ENCODE measurements at regions not wholly inside any gene's neighbourhood (a gene's known extent, or its start where the extent isn't known, plus 50 kb on each side); places are given as distances from the start of the nearest gene placed in this dataset.

- no peak for DNase-seq (ENCODE audit: unreplicated experiment)
- Mint-ChIP-seq H3K4me3 (ENCODE audit: unreplicated experiment) (no peak overlapping the region), H3K9me3 (ENCODE audit: unreplicated experiment) (no peaks in the 10 kb centered on the region), H3K4me1 (ENCODE audit: insufficient read depth, unreplicated experiment) (no peaks in the 10 kb centered on the region), H3K27me3 (ENCODE audit: insufficient read depth, unreplicated experiment) (peaks cover 59% of the 10 kb centered on the region), H3K27ac (ENCODE audit: low read depth, unreplicated experiment) (no peak overlapping the region), H3K36me3 (ENCODE audit: insufficient read depth, unreplicated experiment) (no peaks in the 10 kb centered on the region)
- POLR2A ChIA-PET, result no interaction called here
- no TSS peak for BruUV-seq (replicated peaks)
- CTCF ChIA-PET, result no interaction called here
- no peak for TF ChIP-seq CTCF (IDR thresholded peaks at IDR 0.05; ENCODE audit: unreplicated experiment)
- intact Hi-C loops (cut with micrococcal nuclease), result no loop called here
Measured at GRCh38 chr2:210915912-210916311, 359.5 kb downstream of the CPS1 start.

- no peak for TF ChIP-seq CTCF (IDR thresholded peaks at IDR 0.05; ENCODE audit: unreplicated experiment)
- Mint-ChIP-seq H3K4me3 (ENCODE audit: unreplicated experiment) (no peak overlapping the region), H3K4me1 (ENCODE audit: insufficient read depth, unreplicated experiment) (no peaks in the 10 kb centered on the region), H3K27ac (ENCODE audit: low read depth, unreplicated experiment) (no peak overlapping the region), H3K27me3 (ENCODE audit: insufficient read depth, unreplicated experiment) (peaks cover 62% of the 10 kb centered on the region), H3K9me3 (ENCODE audit: unreplicated experiment) (peaks cover 8% of the 10 kb centered on the region), H3K36me3 (ENCODE audit: insufficient read depth, unreplicated experiment) (no peaks in the 10 kb centered on the region)
- ChIA-PET POLR2A (no interaction called here), CTCF (no interaction called here)
- DNase-seq (ENCODE audit: unreplicated experiment), result no peak
- intact Hi-C loops (cut with micrococcal nuclease), result no loop called here
- no TSS peak for BruUV-seq (replicated peaks)
Measured at GRCh38 chr2:210917465-210917864, 361.1 kb downstream of the CPS1 start.

GRCh38 chr2:210919128-210919527 is 362.7 kb downstream of the CPS1 start:
- Mint-ChIP-seq H3K27me3 (ENCODE audit: insufficient read depth, unreplicated experiment) (peaks cover 57% of the 10 kb centered on the region), H3K4me3 (ENCODE audit: unreplicated experiment) (no peak overlapping the region), H3K4me1 (ENCODE audit: insufficient read depth, unreplicated experiment) (no peaks in the 10 kb centered on the region), H3K9me3 (ENCODE audit: unreplicated experiment) (peaks cover 9% of the 10 kb centered on the region), H3K36me3 (ENCODE audit: insufficient read depth, unreplicated experiment) (no peaks in the 10 kb centered on the region), H3K27ac (ENCODE audit: low read depth, unreplicated experiment) (no peak overlapping the region)
- ChIA-PET POLR2A (no interaction called here), CTCF (no interaction called here)
- no peak for TF ChIP-seq CTCF (IDR thresholded peaks at IDR 0.05; ENCODE audit: unreplicated experiment)
- BruUV-seq (replicated peaks), result no TSS peak
- no peak for DNase-seq (ENCODE audit: unreplicated experiment)
- intact Hi-C loops (cut with micrococcal nuclease), result no loop called here

- no peaks in the 10 kb centered on the region for H3K4me1 Mint-ChIP-seq (ENCODE audit: insufficient read depth, unreplicated experiment)
- no peak overlapping the region for H3K27ac Mint-ChIP-seq (ENCODE audit: low read depth, unreplicated experiment)
- H3K27me3 Mint-ChIP-seq (ENCODE audit: insufficient read depth, unreplicated experiment), result peaks cover 24% of the 10 kb centered on the region
- intact Hi-C loops (cut with micrococcal nuclease), result no loop called here
- no peak for TF ChIP-seq CTCF (IDR thresholded peaks at IDR 0.05; ENCODE audit: unreplicated experiment)
- no peak for DNase-seq (ENCODE audit: unreplicated experiment)
- H3K9me3 Mint-ChIP-seq (ENCODE audit: unreplicated experiment), result peaks cover 9% of the 10 kb centered on the region
- CTCF ChIA-PET, result no interaction called here
- no peaks in the 10 kb centered on the region for H3K36me3 Mint-ChIP-seq (ENCODE audit: insufficient read depth, unreplicated experiment)
- H3K4me3 Mint-ChIP-seq (ENCODE audit: unreplicated experiment), result no peak overlapping the region
- POLR2A ChIA-PET, result no interaction called here
- BruUV-seq (replicated peaks), result no TSS peak
Measured at GRCh38 chr2:210922419-210922818, 366.0 kb downstream of the CPS1 start.

Measured in MCF 10A (cell line).